ENCODE measurements at regions not wholly inside any gene's neighbourhood (a gene's known extent, or its start where the extent isn't known, plus 50 kb on each side); places are given as distances from the start of the nearest gene placed in this dataset.

DNA sequence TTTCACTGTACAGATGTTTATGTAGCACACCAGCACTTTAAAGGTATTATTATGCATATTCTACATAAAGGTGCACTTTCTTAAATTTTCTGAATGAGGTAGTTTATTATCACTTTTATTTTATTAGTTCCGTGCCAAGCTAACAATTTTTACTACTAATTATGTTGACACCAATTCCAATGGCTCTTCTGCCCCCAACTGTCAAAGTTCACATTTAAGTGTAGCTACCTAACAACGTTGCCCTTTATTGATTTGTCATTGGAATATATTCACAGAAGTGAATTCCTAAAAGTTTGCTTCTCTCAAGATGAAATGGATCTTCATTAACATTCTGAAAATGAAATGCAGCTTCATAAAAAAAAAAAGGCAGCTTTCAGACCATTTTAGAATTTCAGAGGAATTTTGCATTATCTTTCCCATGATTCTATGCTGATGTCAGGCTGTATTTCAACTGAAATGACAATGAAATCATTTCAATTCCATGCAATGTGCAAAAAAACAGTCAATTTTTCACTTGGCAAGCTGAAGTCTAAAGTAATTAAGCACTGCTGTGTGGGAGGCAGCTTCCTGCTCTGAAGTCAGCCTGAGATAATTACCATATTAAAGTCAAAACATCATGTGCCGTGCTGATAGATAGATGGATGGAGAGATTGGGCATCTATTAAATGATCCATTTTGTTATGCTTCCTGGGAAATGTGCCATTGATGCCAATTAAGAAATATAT lies 229.2 kb downstream of the TTLL7 start:
- DNase-seq, result no peak

DNA sequence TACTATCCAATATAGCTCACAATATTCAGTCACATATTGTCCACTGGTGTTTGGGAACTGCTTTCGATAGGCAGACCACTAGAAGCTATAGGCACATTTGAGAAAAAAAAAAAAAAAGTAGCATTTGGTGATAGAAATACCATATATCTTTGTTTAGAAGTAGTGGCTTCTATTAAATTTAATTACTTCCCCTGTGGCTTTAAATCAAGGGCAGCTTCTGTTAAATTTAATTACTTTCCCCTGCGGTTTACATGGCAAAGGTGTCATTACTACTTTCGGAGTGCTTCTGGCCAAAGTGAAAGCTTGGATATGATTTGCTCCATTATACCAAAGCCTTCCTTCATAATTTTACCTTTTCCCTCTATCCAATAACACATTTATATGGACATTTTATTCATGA lies 229.9 kb downstream of the TTLL7 start:
- no peak for DNase-seq

DNA sequence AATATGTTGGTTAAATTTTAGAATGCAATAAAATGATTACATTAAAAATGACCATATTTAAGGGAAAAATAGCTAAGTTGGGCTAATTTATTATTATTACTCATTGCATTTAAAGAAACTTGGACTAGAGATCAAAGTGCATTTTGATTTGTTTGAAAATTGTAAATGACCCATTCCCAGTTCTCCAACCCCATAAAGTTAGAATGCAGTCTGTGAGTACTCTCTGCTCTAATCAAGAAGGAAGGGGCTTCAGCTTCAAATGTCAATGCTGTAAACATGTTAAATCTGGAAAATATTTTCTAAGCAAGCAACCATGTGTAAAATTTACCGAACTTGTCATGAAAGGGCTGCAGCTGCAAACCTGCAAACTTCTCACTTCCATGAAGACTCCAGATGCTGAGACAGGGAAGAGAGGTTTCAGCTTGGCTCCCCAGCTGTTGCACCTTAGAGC lies 232.7 kb downstream of the TTLL7 start:
- no peak for DNase-seq

DNA sequence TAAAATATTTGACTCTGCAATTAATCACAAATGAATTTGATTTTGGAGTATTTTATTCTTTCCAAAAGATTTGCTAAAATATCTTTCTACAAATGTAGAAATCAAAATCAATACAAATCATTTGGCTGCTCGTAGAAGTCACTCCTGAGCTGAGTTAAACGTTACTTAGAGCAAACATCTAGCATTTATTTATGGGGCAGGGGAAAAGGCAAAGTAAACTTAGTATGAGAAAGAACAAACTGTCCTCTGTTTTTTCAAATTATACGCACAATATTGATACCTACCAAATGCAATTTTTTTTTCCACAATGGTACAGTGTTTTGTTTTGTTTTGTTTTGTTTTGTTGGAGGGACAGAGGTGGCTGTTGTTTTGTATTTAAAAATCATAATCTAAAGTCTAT lies 233.8 kb downstream of the TTLL7 start:
- no peak for DNase-seq

DNA sequence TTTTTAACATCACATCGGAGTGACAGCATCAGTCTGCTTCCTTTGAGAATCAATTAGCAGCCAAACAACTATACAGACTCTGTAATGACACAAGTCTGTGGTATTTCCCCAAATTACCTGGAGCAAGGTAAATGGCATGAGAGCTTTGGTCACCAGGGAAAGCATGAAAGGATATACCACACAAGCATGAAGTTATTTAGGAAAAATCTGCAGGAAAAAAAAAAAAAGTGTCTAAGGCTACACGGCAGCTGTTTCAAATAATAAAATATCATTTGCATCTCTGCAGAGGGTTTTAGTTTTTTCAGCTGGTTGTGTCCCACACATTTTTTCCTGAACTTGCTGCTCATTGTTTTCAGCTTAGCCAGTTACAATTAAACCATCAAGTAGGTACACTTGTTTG lies 234.7 kb downstream of the TTLL7 start:
- DNase-seq, result no peak

DNA sequence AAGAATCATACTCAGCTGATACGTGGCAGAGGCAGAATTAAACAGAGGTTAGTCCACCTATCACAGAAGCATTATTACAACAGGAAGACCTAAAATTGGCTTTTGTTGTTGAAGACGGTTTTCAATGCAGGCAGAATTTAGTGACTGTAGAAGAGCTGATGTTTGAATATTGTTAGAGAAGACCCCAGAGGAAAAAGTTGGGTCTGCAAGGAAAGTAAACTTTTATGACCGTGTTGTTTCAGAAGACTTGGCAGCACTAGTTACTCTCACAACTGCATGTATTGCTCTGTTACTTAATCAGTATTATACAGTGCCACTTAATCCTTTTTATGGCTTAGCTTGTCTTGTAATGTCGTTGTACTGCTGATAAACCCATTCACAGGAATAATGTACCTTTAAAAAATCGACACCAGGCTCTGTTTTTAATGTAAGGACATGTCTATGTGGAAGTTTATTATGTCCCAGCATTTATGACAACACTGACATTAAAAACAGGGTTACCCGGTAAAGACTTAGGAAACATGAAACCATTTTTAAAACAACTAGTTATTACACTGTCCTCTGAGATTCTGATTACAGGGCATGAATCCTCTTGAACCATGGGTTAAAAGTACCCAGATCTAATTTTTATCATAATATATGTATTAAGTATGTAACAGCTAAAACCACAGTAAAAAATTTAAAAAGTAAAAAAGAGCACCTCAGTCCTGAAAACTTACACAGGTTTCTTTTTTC lies 235.4 kb downstream of the TTLL7 start:
- no peak for DNase-seq

DNA sequence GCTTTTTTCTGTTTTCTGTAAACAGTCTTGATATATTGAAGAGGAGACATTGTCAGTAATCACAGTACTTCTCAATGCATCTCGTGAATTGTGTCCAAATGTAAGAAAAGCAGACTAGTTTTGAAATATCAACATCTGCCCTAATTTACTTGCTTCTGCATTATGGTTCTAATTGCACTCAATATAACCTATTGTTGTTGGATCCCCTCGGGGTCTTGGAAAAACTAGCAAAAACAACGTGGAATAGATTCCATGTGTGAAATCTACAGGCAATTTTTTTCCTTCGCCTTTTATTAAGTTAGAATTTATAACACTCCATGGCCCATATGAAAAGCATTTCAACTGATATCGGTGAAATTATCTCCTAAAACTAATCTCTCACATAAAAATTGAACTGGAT lies 236.5 kb downstream of the TTLL7 start:
- DNase-seq, result no peak

DNA sequence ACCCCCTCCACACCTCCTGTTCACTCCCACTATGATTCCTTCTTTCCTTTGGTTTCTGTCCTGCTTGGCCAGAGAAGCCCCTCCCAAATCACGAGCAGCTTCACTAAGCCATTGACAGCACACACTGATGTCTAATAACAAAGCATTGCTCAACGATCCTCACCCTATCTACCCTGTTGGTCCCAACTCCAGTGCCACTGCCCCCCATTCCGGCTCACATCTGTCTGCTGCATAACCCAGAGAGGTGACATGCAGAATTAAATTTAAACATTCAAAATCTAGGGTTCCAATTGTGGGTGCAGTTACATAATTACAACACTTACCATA lies 236.9 kb downstream of the TTLL7 start:
- no peak for DNase-seq

DNA sequence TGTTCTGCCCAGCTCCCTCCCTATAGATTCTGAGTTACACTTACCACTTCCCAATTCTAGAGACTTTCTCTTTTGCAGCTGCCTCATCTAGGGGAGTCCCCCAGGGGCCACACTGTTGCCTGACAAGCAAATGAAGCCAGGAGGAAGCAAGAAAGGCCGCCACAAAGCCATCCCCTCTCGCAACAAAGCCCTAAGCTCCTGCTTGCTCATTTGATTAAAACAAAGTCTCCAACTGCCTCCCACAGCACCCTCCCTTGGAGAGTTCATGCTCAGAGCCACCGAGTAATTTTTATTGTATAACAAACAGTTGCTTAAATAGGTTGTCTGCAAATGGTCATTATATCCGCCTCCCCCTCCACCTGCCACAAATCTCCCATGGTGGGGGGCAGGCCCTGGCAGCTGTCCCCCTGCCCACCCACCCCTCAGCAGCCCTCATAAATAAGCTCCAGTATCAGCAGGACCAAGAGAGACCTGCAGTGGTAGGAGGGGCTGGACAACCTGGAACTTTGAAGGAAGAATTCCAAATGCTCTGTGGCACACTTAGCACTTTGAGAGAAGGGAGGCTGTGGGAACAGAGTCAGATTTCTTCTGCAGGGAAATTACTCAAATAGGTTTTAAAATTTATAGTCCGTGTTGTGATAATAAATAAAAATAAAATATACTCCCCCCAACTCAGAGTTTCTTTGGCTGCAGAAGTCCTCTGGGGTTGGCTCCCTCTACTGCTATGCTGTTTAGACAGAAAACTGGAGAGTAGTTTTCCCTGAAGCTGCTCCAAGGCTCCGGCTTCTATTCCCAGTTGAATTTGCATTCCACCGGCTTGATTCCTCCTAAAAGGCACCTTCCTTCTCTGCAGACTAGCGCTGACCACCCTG lies 237.5 kb downstream of the TTLL7 start:
- no peak for DNase-seq

DNA sequence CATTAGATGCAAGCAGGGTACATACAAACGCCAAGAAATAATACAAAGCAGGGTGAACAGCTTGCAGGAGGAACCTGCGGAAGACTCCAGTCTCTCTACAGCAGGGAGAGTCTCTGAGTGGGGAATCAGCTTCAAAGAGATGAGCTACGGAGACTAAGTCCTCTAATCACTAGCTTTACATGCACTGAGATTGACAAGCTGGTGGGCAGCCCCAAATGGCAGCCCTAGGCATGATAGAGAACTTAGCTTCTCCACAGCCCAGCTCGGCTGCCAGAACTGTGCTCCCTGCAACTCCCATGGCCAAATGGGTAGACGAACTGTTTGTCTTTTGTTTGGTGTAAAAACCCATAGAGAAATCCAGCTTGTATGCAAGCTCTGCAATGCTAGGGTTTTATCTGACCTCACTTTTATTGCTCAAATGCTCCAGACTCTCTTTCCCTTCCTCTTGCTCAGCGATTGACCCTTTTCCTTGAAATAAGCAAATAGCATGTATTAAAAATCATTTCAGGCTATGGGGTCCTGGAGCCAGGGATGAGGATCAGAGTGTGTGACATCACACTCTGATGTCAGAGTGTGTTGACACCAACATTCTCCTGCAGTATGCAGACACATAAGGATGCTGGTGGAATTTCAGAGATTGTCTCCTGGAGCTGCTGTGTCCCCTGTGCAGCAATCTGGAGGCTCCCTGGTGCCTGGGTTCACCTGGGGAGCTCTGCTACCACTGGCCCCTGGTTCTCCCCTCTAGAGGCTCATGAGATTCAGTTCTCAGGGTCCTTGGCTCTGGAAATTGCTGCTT lies 238.5 kb downstream of the TTLL7 start:
- no peak for DNase-seq

DNA sequence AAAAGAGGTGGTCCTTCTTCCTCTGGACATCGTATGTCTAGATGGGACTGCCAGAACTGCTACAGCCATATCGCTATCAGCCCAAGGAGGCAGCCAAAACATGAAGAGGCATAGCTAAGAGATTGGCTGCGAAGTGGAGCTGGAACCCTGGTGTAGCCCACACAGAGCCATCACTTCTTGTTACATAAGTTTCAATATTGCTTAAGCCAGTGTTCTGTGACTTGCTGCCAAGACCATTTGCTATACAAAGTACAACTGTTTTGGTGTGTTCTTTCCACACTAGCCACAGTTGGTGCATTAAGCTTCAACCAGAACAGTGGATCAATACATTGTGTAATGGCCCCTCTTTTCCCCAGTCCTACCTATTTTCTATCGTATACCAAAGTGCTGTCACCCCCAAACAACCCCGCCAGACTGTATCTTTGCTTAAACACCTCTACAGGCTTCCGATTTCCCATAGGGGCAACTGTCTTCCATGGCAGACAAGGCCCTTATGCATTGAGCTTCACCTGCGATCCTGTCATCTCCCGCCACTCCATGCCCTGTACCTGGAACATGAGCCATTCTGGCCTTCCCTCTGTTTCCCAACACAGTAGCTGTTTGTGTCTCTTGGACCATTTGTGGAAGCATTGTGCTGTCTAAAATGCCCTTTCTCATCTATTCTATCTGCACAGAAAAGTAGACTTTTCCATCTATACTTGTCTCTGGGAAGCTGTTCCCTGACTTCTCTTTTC lies 241.8 kb downstream of the TTLL7 start:
- no peak for DNase-seq

DNA sequence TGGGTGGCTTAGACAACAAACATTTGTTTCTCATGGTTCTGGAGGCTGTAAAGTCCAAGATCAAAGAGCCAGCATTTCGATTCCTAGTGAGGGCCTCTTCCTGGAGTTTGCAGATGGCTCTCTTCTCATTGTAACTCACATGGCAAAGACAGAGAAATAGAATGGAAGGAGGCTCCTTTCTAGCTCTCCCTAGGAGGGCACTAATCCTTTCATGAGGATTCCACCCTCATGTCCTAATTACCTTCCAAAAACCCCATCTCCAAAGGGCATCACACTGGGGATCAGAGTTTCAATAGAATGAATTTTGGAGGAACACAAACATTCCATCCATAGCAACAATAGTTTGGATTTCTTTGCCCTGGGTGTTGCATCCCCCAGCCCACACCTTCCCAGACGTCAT lies 247.3 kb downstream of the TTLL7 start:
- DNase-seq, result no peak

DNA sequence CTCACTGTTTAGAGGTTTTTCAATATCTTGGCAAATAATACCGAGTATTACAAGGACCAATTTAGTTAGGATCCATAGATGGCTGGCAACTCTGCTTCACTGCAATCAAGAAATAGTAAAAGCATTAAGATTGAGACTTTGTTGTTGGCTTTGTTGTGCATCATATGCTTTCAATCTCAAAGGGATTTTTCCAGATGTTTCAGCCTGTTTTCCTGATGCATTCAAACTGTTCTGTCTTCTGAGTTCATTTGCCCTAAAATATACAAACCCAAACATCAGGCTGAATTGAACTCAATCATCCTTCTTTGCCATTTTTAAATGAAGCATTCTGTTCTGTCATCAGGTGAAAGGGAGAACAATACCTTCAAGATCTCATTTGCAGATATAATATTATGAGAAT lies 248.7 kb downstream of the TTLL7 start:
- DNase-seq, result no peak

DNA sequence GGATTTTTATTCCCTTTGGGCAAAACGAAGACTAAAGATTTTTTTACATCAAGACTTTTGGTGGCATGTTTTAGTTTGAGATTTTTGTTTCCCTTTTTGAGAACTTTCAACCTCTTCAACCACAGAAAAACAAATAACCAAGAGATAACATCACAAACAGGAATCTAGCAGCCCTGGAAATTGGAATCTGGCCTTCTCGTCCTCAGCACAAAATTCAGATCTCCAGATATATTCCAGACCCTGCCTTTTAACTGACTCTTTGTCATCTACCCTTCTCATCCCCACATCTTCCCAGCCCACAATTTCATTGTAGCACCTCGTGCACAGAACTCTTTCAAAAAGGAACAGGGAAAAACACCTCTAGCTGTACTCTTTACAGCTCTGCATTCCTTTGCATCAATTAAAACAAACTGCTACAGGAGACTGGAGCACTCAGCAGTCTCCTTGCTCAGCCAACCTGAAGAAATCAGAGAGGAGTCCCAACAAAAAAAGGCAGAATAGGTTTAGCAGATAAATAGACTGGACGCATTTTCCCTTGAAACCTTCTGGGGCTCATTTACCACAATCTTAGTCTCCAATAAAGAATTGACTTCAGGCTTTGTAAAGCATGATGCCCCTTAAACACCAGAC lies 251.0 kb downstream of the TTLL7 start:
- no peak for DNase-seq

DNA sequence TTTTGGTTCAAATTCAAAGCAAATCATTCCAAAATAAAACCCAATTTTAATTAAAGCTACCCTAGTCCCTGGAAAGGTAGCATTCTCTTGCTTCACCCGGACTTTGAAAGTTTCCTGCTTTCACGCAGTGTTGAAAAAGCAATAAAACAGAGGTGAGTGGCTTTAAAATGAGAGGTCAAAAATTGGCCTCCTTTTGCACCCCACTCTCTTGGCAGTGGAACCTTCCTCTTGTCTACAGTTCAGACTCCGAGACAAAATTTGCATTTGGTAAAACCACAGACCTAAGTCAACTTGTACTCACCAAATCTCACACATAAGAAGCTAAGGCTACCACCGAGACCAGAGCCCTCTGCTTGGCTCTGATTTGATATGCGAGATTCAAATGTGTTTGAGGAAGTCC lies 252.7 kb downstream of the TTLL7 start:
- no peak for DNase-seq

DNA sequence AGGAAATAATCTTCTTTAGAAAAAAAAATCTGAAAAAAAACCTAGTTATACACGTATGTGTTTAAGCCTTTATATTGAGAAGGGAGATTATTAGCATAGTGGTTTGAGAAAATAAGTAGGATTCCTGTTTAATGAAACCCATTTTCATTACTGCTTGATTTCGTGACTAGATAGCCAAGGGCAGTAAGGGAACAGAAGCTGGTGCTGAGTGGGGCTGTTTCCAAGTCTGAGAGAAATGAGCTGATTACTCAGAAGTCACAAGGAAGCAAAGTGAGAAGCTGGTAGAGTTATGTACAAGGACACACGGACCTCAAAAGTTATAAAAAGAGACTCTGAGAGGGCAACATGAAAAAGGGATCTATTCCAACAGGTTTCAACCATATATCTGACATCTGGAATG lies 256.5 kb downstream of the TTLL7 start:
- DNase-seq, result no peak

DNA sequence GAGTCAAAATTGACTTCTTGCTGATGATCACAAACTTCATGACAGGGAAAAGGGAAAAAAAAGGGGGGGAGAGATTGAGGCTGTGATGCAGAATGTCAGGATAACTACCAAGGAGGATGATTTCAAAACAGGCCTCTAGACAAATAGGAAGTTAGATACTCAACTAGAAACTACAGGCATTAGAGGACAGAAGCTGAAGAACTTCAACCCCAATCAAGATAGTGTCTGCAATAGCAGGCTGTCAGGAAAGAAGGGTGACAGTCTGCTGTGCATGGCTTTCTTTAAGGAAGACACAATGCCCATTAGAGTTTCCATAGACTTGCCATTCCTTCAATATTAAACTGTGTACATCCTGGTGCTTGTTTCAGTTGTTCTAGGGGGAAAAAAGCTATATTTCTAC lies 257.2 kb downstream of the TTLL7 start:
- DNase-seq, result no peak

DNA sequence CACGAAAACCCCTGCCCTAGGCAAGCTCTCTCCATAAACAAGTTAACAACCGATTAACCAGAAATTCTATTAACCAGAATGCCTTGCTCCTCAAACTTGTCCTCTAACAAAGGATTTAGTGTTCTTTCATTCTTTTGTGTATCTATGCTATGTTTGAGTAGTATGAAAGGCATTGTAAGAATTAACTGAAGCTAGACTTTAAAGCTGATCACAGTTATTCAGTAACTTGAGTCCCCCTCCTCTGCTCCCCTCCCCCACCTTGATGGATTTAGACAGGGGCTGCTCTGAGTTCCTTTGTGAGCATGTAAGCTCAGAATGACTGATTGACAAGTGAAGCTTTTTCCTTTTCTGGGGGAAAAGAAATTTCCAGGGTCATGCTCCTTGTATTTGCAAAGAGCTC lies 257.6 kb downstream of the TTLL7 start:
- no peak for DNase-seq

DNA sequence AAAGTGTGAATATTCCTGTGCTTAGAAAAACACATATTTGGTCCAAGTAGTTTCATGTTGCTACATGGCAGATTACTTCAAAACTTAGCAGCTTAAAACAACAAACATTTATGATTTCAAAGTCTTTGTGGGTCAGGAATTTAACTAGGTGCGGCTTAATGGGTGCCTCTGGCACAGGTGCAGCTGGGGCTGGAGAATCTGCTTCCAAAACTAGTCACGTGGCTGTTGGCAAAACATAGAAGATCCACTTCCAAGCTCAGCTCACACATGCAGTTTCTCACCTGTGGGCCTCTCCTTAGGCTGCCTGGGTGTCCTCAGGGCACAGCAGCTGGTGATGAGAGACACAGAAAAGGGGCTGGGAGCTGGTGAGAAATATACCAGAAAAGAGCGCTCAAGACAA lies 263.4 kb downstream of the TTLL7 start:
- no peak for DNase-seq

DNA sequence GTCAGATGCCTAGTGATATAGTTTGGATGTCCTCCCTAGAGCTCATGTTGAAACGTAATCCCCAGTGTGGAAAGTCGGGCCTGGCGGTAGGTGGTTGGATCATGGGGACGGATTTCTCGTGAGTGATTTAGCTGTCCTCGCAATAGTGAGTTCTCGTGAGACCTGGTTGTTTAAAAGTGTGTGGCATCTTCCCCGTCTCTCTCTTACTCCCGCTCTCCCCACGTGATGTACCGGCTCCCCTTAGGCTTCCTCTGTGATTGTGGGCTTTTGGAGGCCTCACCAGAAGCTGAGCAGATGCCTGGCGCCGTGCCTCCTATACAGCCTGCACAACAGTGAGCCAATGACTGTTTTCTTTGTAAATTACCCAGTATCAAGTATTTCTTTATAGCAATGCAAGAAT lies 264.5 kb downstream of the TTLL7 start:
- no peak for DNase-seq

DNA sequence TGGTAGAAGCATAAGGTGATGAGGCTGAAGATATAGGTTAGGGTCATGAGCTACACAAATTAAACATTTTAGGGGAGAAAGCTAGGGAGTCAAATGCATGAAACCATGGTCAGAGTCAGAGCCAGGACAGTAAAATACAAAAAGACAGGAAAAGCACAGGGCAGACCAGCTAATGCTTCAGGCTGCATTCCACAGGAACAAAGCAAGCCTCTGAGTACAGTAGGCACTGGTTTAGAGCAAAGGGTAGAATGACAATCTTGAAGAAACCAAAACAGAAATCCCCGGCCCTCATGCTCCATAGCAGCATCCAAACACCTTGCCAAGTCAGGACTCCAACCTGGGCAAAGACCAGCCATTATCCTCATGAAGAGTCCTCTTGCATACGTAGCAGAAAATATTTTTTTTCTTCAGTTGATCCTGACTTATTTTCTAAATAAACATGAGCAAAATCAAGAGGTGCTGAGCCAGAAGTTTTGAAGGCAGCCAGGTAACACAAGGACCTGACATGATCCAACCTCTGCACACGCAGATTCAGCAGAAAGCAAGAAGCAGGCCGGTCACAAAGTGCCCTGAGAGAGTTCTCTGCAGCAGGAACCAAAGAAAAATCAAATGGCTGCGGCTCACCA lies 273.1 kb downstream of the TTLL7 start:
- no peak for DNase-seq
